SK-N-SH (cell line): ENCODE measurements at regions not wholly inside any gene's neighbourhood (a gene's known extent, or its start where the extent isn't known, plus 50 kb on each side); places are given as distances from the start of the nearest gene placed in this dataset.

ENCODE experiments used
- CTCF ChIA-PET: fragments of 300-600, 350-600 bp; formaldehyde crosslinking; extraction: SDS; loops from one replicate; lab custom pipeline; 2021; lab: Yijun Ruan, JAX
- POLR2A ChIA-PET: fragments of 350-600 bp; sonication (Branson Sonifier 250); formaldehyde crosslinking; extraction: SDS; loops from one replicate; lab custom pipeline; 2020; ENCODE audit warnings: antibody characterized with exemption, inconsistent platforms; lab: Yijun Ruan, JAX
- DNase-seq: peaks from one replicate; pipeline ENCODE4 v3.0.0; 2012
- H2AFZ ChIP-seq: fragments of 200-600 bp; sonication (generic); 2 replicates; pipeline ENCODE4 v1.8.1; 2016; ENCODE audit warnings: antibody characterized with exemption, mild to moderate bottlenecking, low read depth
- H3F3A ChIP-seq: fragments of 200-600 bp; sonication (generic); replicated peaks from 2 replicates; pipeline ENCODE3; 2016; ENCODE audit warnings: antibody characterized with exemption, mild to moderate bottlenecking; ENCODE audit not compliant: insufficient read depth
- H3K27ac ChIP-seq, 2 experiments: fragments of 200-500 bp in 1 of 2; fragments of 200-600 bp in 1 of 2; sonication (Bioruptor generic) in 1 of 2; sonication (generic), shearing (Covaris generic) in 1 of 2; 2 replicates each; pipeline versions ENCODE4 v1.5.1 to v1.6.1; 2014 to 2016; ENCODE audit warnings: low read depth in 2 of 2, inconsistent platforms in 1 of 2, low read length in 1 of 2, mild to moderate bottlenecking in 1 of 2, mixed read lengths in 1 of 2
- H3K27me3 ChIP-seq: fragments of 200-600 bp; sonication (generic), shearing (Covaris generic); 2 replicates; pipeline ENCODE4 v1.6.1; 2016; ENCODE audit warnings: mixed run types; ENCODE audit not compliant: insufficient read depth
- H3K36me3 ChIP-seq, 2 experiments: fragments of 200-500 bp in 1 of 2; fragments of 200-600 bp in 1 of 2; sonication (Bioruptor generic) in 1 of 2; sonication (generic) in 1 of 2; replicated peaks in 1 of 2; 2 replicates each; pipeline versions ENCODE3 to v1.5.1; 2014 to 2016; ENCODE audit warnings: low read length in 1 of 2, mild to moderate bottlenecking in 1 of 2; ENCODE audit not compliant: insufficient read depth in 2 of 2, control insufficient read depth in 1 of 2
- H3K4me1 ChIP-seq, 2 experiments: fragments of 200-500 bp in 1 of 2; fragments of 200-600 bp in 1 of 2; sonication (Bioruptor generic) in 1 of 2; sonication (generic), shearing (Covaris generic) in 1 of 2; 2 replicates each; pipeline versions ENCODE4 v1.5.1 to v1.6.1; 2014 to 2016; ENCODE audit warnings: low read depth in 1 of 2, low read length in 1 of 2, mixed run types in 1 of 2; ENCODE audit not compliant: insufficient read depth in 2 of 2, control insufficient read depth in 1 of 2
- H3K4me2 ChIP-seq: fragments of 200-600 bp; sonication (generic), shearing (Covaris generic); 2 replicates; pipeline ENCODE4 v1.6.1; 2017; ENCODE audit warnings: mixed run types
- H3K4me3 ChIP-seq, 2 experiments: fragments of 200-500 bp in 1 of 2; fragments of 200-600 bp in 1 of 2; sonication (Bioruptor generic) in 1 of 2; sonication (generic), shearing (Covaris generic) in 1 of 2; 2 replicates each; pipeline versions ENCODE4 v1.5.1 to v1.8.1; 2014 to 2016; ENCODE audit warnings: low read depth in 2 of 2, inconsistent platforms in 1 of 2, low read length in 1 of 2, mild to moderate bottlenecking in 1 of 2, mixed read lengths in 1 of 2, moderate library complexity in 1 of 2
- H3K79me2 ChIP-seq: fragments of 200-600 bp; sonication (generic); 2 replicates; pipeline ENCODE4 v1.8.1; 2017; ENCODE audit warnings: mild to moderate bottlenecking; ENCODE audit not compliant: insufficient read depth
- H3K9ac ChIP-seq: fragments of 200-600 bp; sonication (generic); 2 replicates; pipeline ENCODE4 v1.6.1; 2017; ENCODE audit warnings: mixed run types
- H3K9me2 ChIP-seq: fragments of 200-600 bp; sonication (generic); 2 replicates; pipeline ENCODE4 v1.6.1; 2017; ENCODE audit warnings: mixed run types
- H3K9me3 ChIP-seq: fragments of 200-600 bp; sonication (generic); 2 replicates; pipeline ENCODE4 v1.6.1; 2017; ENCODE audit warnings: mixed run types, mild to moderate bottlenecking, moderate library complexity
- H4K20me1 ChIP-seq: fragments of 200-600 bp; sonication (generic); 2 replicates; pipeline ENCODE4 v1.6.1; 2017; ENCODE audit warnings: mild to moderate bottlenecking, mixed run types; ENCODE audit not compliant: insufficient read depth
- FOXJ3 ChIP-seq: sonication (generic); formaldehyde crosslinking; IDR thresholded peaks from 2 replicates; pipeline ENCODE4 v1.5.1; 2020; ENCODE audit warnings: mild to moderate bottlenecking, missing genetic modification reagents
- MAX ChIP-seq: IDR thresholded peaks from 2 replicates; pipeline ENCODE4 v1.4.0; 2012; ENCODE audit warnings: low read depth
- MXI1 ChIP-seq: IDR thresholded peaks from 2 replicates; pipeline ENCODE4 v1.6.1; 2012; ENCODE audit warnings: mild to moderate bottlenecking, low read depth, low read length, improper control_type of control experiment
- PBX3 ChIP-seq: IDR thresholded peaks from 2 replicates; pipeline ENCODE4; 2012
- RAD21 ChIP-seq: IDR thresholded peaks from 2 replicates; pipeline ENCODE4 v1.6.1; 2012; ENCODE audit warnings: mild to moderate bottlenecking, low read length
- RXRA ChIP-seq: IDR thresholded peaks from 2 replicates; pipeline ENCODE4 v1.4.0; 2012; ENCODE audit warnings: low read depth, mild to moderate bottlenecking, borderline replicate concordance
- TAF1 ChIP-seq: IDR thresholded peaks from 2 replicates; pipeline ENCODE4 v1.6.1; 2012; ENCODE audit warnings: low read depth, mild to moderate bottlenecking, low read length, moderate library complexity, borderline replicate concordance
- TCF12 ChIP-seq: IDR thresholded peaks from 2 replicates; pipeline ENCODE4 v1.4.0; 2012
- WGBS: methylation state at CpG from one replicate; pipeline ENCODE4 v1.1.6; 2017; ENCODE audit warnings: low lambda C conversion rate; 5-methylcytosine and 5-hydroxymethylcytosine counted together
- TF ChIP-seq, protein P1 (sequence below): IDR thresholded peaks from 2 replicates; pipeline ENCODE4 v1.4.0; 2012; ENCODE audit warnings: low read depth, borderline replicate concordance

DNA sequence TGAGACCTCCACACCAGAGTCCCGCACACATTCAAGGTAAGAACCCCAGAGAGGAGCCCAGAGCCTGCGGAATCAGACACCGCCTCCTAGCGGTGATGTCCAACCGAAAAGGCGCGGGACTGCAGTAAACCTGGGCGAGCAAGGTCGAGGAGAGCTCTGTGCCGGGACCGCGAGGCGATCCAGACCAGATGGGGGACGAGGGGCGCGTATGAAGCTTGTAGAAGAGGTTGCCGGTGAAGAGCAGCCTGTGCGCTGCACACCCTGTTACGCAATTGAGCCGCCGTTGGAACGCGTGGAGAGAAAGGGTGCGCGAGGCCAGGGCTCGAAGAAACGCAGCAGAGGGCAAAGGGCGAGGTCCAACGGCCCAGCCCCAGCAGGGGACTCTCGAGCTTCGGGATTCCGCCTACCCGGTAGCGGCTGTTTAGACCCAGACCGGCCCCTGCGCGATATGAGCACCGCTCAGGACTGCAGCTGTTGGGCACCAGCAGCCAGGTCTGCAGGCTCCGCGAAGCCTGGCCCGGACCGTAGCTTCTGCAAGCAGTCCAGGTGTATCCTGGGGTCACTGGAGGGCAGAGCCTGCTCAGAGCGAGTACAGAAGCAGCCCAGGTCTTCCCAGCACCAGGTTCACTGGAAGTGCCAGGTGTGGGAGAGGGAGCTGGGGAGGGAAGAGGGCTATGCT lies 65.9 kb upstream of the ZNF599 start:
- no peak overlapping the region for H3K4me2 ChIP-seq
- H3K79me2 ChIP-seq, result no peaks in the 10 kb centered on the region
- H3K27me3 ChIP-seq, result no peaks in the 10 kb centered on the region
- H3K36me3 ChIP-seq, result no peaks in the 10 kb centered on the region
- POLR2A ChIA-PET, result no interaction called here
- H3K9ac ChIP-seq, result no peak overlapping the region
- no peaks in the 10 kb centered on the region for H3F3A ChIP-seq
- no peak overlapping the region for H2AFZ ChIP-seq
- 69% methylated on average over 26 of the region's 43 CpGs for WGBS
- H4K20me1 ChIP-seq, result no peaks in the 10 kb centered on the region
- no peak for TF ChIP-seq TCF12
- no peak for TF ChIP-seq MAX
- no peak for TF ChIP-seq FOXJ3 (CRISPR knock-in tag)
- no peak for TF ChIP-seq MXI1
- H3K27ac ChIP-seq, result peak overlapping the region in 1 of 2 experiments; percentile 98; a peak in 2 of 4 replicates
- CTCF ChIA-PET, result interaction anchor here (0.7 to 1.9 kb wide), 18 partner anchors 12 to 296 kb away, joined by 3 to 12 read pairs (median 4); partner anchors contain the start of genes LGI4 and ZNF30
- no peak overlapping the region; a peak in 1 of 4 replicates for H3K4me3 ChIP-seq
- DNase-seq, result no peak
- H3K4me1 ChIP-seq, result peaks cover 0 to 35% of the 10 kb centered on the region in 2 experiments; a peak in 2 of 4 replicates
- no peaks in the 10 kb centered on the region for H3K9me3 ChIP-seq
- H3K9me2 ChIP-seq, result no peaks in the 10 kb centered on the region

GRCh38 chr19:34838248-34838647 lies 65.2 kb upstream of the ZNF599 start:
- no peak overlapping the region for H3K9ac ChIP-seq
- peak; percentile 69 for DNase-seq
- H3K36me3 ChIP-seq, result no peaks in the 10 kb centered on the region
- no peaks in the 10 kb centered on the region for H3K79me2 ChIP-seq
- H3K27ac ChIP-seq, result peak overlapping the region in 1 of 2 experiments; percentile 98; a peak in 2 of 4 replicates
- no peak overlapping the region for H3K4me2 ChIP-seq
- POLR2A ChIA-PET, result interaction anchor here (1.1 to 1.7 kb wide), 2 partner anchors 103 to 125 kb away, joined by 3 read pairs; partner anchors contain the start of gene ZNF792
- no peaks in the 10 kb centered on the region for H3K27me3 ChIP-seq
- no peak overlapping the region; a peak in 1 of 4 replicates for H3K4me3 ChIP-seq
- no peaks in the 10 kb centered on the region for H3F3A ChIP-seq
- TF ChIP-seq PBX3 (no peak), RAD21 (peak; percentile 70), TAF1 (no peak), RXRA (no peak)
- TF ChIP-seq, protein P1, sequence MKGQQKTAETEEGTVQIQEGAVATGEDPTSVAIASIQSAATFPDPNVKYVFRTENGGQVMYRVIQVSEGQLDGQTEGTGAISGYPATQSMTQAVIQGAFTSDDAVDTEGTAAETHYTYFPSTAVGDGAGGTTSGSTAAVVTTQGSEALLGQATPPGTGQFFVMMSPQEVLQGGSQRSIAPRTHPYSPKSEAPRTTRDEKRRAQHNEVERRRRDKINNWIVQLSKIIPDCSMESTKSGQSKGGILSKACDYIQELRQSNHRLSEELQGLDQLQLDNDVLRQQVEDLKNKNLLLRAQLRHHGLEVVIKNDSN, result no peak
- H2AFZ ChIP-seq, result no peak overlapping the region
- no peaks in the 10 kb centered on the region for H3K9me3 ChIP-seq
- CTCF ChIA-PET, result interaction anchor here (0.7 to 1.9 kb wide), 20 partner anchors 10 to 297 kb away, joined by 3 to 12 read pairs (median 3); partner anchors contain the start of genes LGI4 and ZNF30
- H3K9me2 ChIP-seq, result no peaks in the 10 kb centered on the region
- H4K20me1 ChIP-seq, result no peaks in the 10 kb centered on the region
- 36% methylated on average over 6 of the region's 6 CpGs for whole genome bisulfite sequencing
- peaks cover 0 to 35% of the 10 kb centered on the region in 2 experiments; a peak in 2 of 4 replicates for H3K4me1 ChIP-seq
